Thyroid gland (tissue), 4 donors: ENCODE measurements at regions not wholly inside any gene's neighbourhood (a gene's known extent, or its start where the extent isn't known, plus 50 kb on each side); places are given as distances from the start of the nearest gene placed in this dataset.

Source experiments
- DNase-seq, 2 donors: peaks; one replicate each; pipeline ENCODE4 v3.0.0-alpha.2; 2019
- H3K27ac ChIP-seq, 3 donors: fragments of 200-600 bp; sonication (generic); 1 replicate in 2 of 3; 2 replicates in 1 of 3; pipeline ENCODE4 v1.5.1; 2016 to 2019; ENCODE audit warnings: mild to moderate bottlenecking in 1 of 3, moderate library complexity in 1 of 3
- H3K27me3 ChIP-seq: fragments of 200-600 bp; sonication (generic); one replicate; pipeline ENCODE4 v1.5.1; 2019
- H3K36me3 ChIP-seq, 2 donors: fragments of 200-600 bp; sonication (generic); one replicate each; pipeline ENCODE4 v1.5.1; 2016 to 2019
- H3K4me1 ChIP-seq, 2 donors: fragments of 200-600 bp; sonication (generic); one replicate each; pipeline ENCODE4 v1.5.1; 2017 to 2019
- H3K4me3 ChIP-seq, 3 donors: fragments of 200-600 bp; sonication (generic); replicated peaks in 1 of 3; 1 replicate in 2 of 3; 2 replicates in 1 of 3; pipeline ENCODE4 v1.5.1; 2016; ENCODE audit warnings: mild to moderate bottlenecking in 1 of 3
- H3K9me3 ChIP-seq: fragments of 200-600 bp; sonication (generic); one replicate; pipeline ENCODE4 v1.5.1; 2017
- CTCF ChIP-seq, 6 experiments: fragments of 200-600 bp in 3 of 6; fragments of 450-650 bp in 3 of 6; sonication (generic) in 3 of 6; IDR thresholded peaks; one replicate each; pipeline ENCODE4 v1.5.1; 2016 to 2019; ENCODE audit warnings: antibody characterized with exemption in 6 of 6, mild to moderate bottlenecking in 2 of 6, inconsistent platforms in 1 of 6, moderate library complexity in 1 of 6
- POLR2A ChIP-seq, 2 donors: fragments of 450-650 bp; IDR thresholded peaks; one replicate each; pipeline ENCODE4 v1.6.1; 2017; ENCODE audit warnings: antibody characterized with exemption in 2 of 2, mild to moderate bottlenecking in 2 of 2, moderate library complexity in 1 of 2
- WGBS, 2 donors: methylation state at CpG; one replicate each; pipeline ENCODE4 v1.1.5; 2017; 5-methylcytosine and 5-hydroxymethylcytosine counted together
- intact Hi-C: fragments of 100-400 bp; cut with DNase I; formaldehyde crosslinking; loops from one replicate; pipeline ENCODE4 v1.15.1; 2023

- WGBS, 2 donors: 87 to 92% methylated on average over 8 of the region's 8 CpGs
- no peak for TF ChIP-seq POLR2A (IDR thresholded peaks at IDR 0.05)
- TF ChIP-seq CTCF (IDR thresholded peaks at IDR 0.05): no peak
- H3K9me3 ChIP-seq: no peaks in the 10 kb centered on the region
- H3K27ac ChIP-seq: no peak overlapping the region
- H3K4me3 ChIP-seq: no peak overlapping the region
- no peaks in the 10 kb centered on the region for H3K36me3 ChIP-seq
- DNase-seq: no peak
- no peaks in the 10 kb centered on the region for H3K4me1 ChIP-seq
- intact Hi-C loops: no loop called here
- no peaks in the 10 kb centered on the region for H3K27me3 ChIP-seq
Observed at GRCh38 chr5:8601831-8602354, 732.9 kb downstream of the MTRR start.

- DNase-seq: no peak
- TF ChIP-seq POLR2A (IDR thresholded peaks at IDR 0.05): no peak
- TF ChIP-seq CTCF (IDR thresholded peaks at IDR 0.05): no peak
- intact Hi-C loops: no loop called here
- Histone ChIP-seq H3K27ac (no peak overlapping the region), H3K4me3 (no peak overlapping the region), H3K9me3 (no peaks in the 10 kb centered on the region), H3K27me3 (no peaks in the 10 kb centered on the region), H3K36me3 (no peaks in the 10 kb centered on the region), H3K4me1 (no peaks in the 10 kb centered on the region)
Observed at GRCh38 chr5:8606231-8606630, 737.3 kb downstream of the MTRR start.

- no peak overlapping the region for H3K27ac ChIP-seq
- no peak for TF ChIP-seq CTCF (IDR thresholded peaks at IDR 0.05)
- TF ChIP-seq POLR2A (IDR thresholded peaks at IDR 0.05): no peak
- H3K9me3 ChIP-seq: no peaks in the 10 kb centered on the region
- no peaks in the 10 kb centered on the region for H3K4me1 ChIP-seq
- no peak for DNase-seq
- H3K36me3 ChIP-seq: no peaks in the 10 kb centered on the region
- intact Hi-C loops: no loop called here
- no peaks in the 10 kb centered on the region for H3K27me3 ChIP-seq
- 97 to 98% methylated on average over 3 of the region's 3 CpGs for WGBS, 2 donors
- no peak overlapping the region for H3K4me3 ChIP-seq
Observed at GRCh38 chr5:8611067-8611466, 742.1 kb downstream of the MTRR start.

- DNase-seq: no peak
- H3K27ac ChIP-seq: no peak overlapping the region
- H3K27me3 ChIP-seq: no peaks in the 10 kb centered on the region
- TF ChIP-seq CTCF (IDR thresholded peaks at IDR 0.05) (no peak), POLR2A (IDR thresholded peaks at IDR 0.05) (no peak)
- H3K9me3 ChIP-seq: no peaks in the 10 kb centered on the region
- no peaks in the 10 kb centered on the region for H3K36me3 ChIP-seq
- 48 to 57% methylated on average over 4 of the region's 4 CpGs for WGBS, 2 donors
- intact Hi-C loops: no loop called here
- no peak overlapping the region for H3K4me3 ChIP-seq
- H3K4me1 ChIP-seq: no peaks in the 10 kb centered on the region
Observed at GRCh38 chr5:8613078-8613685, 744.2 kb downstream of the MTRR start.

- no peaks in the 10 kb centered on the region for H3K27me3 ChIP-seq
- H3K4me3 ChIP-seq: no peak overlapping the region
- H3K9me3 ChIP-seq: no peaks in the 10 kb centered on the region
- DNase-seq: no peak
- H3K36me3 ChIP-seq: no peaks in the 10 kb centered on the region
- 90 to 91% methylated on average over 7 of the region's 7 CpGs for WGBS, 2 donors
- intact Hi-C loops: no loop called here
- TF ChIP-seq CTCF (IDR thresholded peaks at IDR 0.05): no peak
- no peak for TF ChIP-seq POLR2A (IDR thresholded peaks at IDR 0.05)
- no peaks in the 10 kb centered on the region for H3K4me1 ChIP-seq
- no peak overlapping the region for H3K27ac ChIP-seq
Observed at GRCh38 chr5:8615142-8615858, 746.4 kb downstream of the MTRR start.
